GM23248 (cell line): ENCODE measurements at regions not wholly inside any gene's neighbourhood (a gene's known extent, or its start where the extent isn't known, plus 50 kb on each side); places are given as distances from the start of the nearest gene placed in this dataset.

ENCODE experiments used
- EZH2 ChIP-seq: fragments of 200-600 bp; sonication (generic); IDR thresholded peaks from 2 replicates; pipeline ENCODE4 v1.6.1; 2018; ENCODE audit warnings: antibody characterized with exemption, mild to moderate bottlenecking; ENCODE audit not compliant: insufficient read depth, poor library complexity, severe bottlenecking
- EZH2phosphoT487 ChIP-seq: fragments of 200-600 bp; sonication (generic); IDR thresholded peaks from 2 replicates; pipeline ENCODE4 v1.6.1; 2018; ENCODE audit warnings: antibody characterized with exemption, moderate library complexity, mild to moderate bottlenecking, low read depth; ENCODE audit not compliant: insufficient read depth

- TF ChIP-seq EZH2 (no peak), EZH2phosphoT487 (no peak)
These were observed 332.8 kb upstream of the MAP2 start for GRCh38 chr2:209091056-209091455.
